ENCODE measurements at regions not wholly inside any gene's neighbourhood (a gene's known extent, or its start where the extent isn't known, plus 50 kb on each side); places are given as distances from the start of the nearest gene placed in this dataset.

- Histone ChIP-seq H3K79me2 (ENCODE audit: control insufficient read depth, insufficient read depth, low read length) (no peaks in the 10 kb centered on the region), H3K9me3 (replicated peaks; ENCODE audit: control insufficient read depth, insufficient read depth, low read length) (no peaks in the 10 kb centered on the region), H3K9me1 (replicated peaks; ENCODE audit: control insufficient read depth, extremely low read depth, insufficient read depth, low read length) (no peaks in the 10 kb centered on the region), H3K36me3 (ENCODE audit: control insufficient read depth in 2 of 2, extremely low read depth in 1 of 2, insufficient read depth in 2 of 2, low read length in 2 of 2) (no peaks in the 10 kb centered on the region), H3K27me3 (ENCODE audit: control insufficient read depth in 2 of 2, insufficient read depth in 2 of 2, low read length in 2 of 2) (no peaks in the 10 kb centered on the region), H3K4me3 (replicated peaks in 1 of 3; ENCODE audit: insufficient read depth in 1 of 3, low read depth in 1 of 3, low read length in 3 of 3) (no peak overlapping the region), H3K4me1 (ENCODE audit: control insufficient read depth, extremely low read depth, insufficient read depth, low read length) (no peaks in the 10 kb centered on the region), H3K9ac (replicated peaks; ENCODE audit: extremely low read depth, insufficient read depth, low read length) (no peak overlapping the region), H2AFZ (ENCODE audit: low read depth, low read length) (no peak overlapping the region), H3K4me2 (ENCODE audit: insufficient read depth, low read length) (no peak overlapping the region), H3K27ac (ENCODE audit: insufficient read depth, low read depth, low read length) (no peak overlapping the region), H4K20me1 (replicated peaks; ENCODE audit: control insufficient read depth, extremely low read depth, insufficient read depth, low read length) (no peaks in the 10 kb centered on the region)
- POLR2A ChIA-PET, result no interaction called here
- intact Hi-C loops (cut with micrococcal nuclease), result no loop called here
- CTCF ChIA-PET, result no interaction called here
- dilution Hi-C loops (cut with MboI; ENCODE audit: extremely low pct_ligation_motif_present, low sequenced_read_pairs), result no loop called here
- no peak for TF ChIP-seq POLR2AphosphoS5 (IDR thresholded peaks at IDR 0.05; ENCODE audit: insufficient read depth, low read depth, low read length)
- no peak for TF ChIP-seq GATA2 (IDR thresholded peaks at IDR 0.05; ENCODE audit: insufficient read depth, insufficient read length, low read depth, low read length)
- no peak for TF ChIP-seq CTCF (IDR thresholded peaks at IDR 0.05; ENCODE audit: extremely low read depth in 1 of 2, insufficient read depth in 1 of 2, low read depth in 1 of 2, low read length in 2 of 2)
- TF ChIP-seq POLR2A (IDR thresholded peaks at IDR 0.05; ENCODE audit: low read depth, low read length), result no peak
- TF ChIP-seq JUN (IDR thresholded peaks at IDR 0.05; ENCODE audit: borderline replicate concordance, insufficient read depth, insufficient read length, low read depth), result no peak
- no peak for TF ChIP-seq FOS (IDR thresholded peaks at IDR 0.05; ENCODE audit: borderline replicate concordance, insufficient read depth, low read length)
- no peak for TF ChIP-seq MYC (IDR thresholded peaks at IDR 0.05; ENCODE audit: low read depth, low read length)
- no peak for TF ChIP-seq EZH2 (IDR thresholded peaks at IDR 0.05; ENCODE audit: borderline replicate concordance, low read depth, low read length, severe bottlenecking)
- TF ChIP-seq MAX (IDR thresholded peaks at IDR 0.05; ENCODE audit: insufficient read depth, insufficient read length), result no peak
- DNase-seq (ENCODE audit: low read depth, low spot score) (no peak), FAIRE-seq (no peak)
- BruUV-seq (replicated peaks), result no TSS peak
Observed at GRCh38 chr4:65976287-65976686, 306.0 kb upstream of the EPHA5 start.

Data from endothelial cell of umbilical vein (primary cell).